ENCODE measurements at regions not wholly inside any gene's neighbourhood (a gene's known extent, or its start where the extent isn't known, plus 50 kb on each side); places are given as distances from the start of the nearest gene placed in this dataset.

- TF ChIP-seq CTCF (IDR thresholded peaks at IDR 0.05) (no peak), POLR2A (IDR thresholded peaks at IDR 0.05) (no peak)
Measured at GRCh38 chrX:115400960-115401359, 111.4 kb downstream of the LUZP4 start.
